Endothelial cell of hepatic sinusoid (primary cell): ENCODE measurements at regions not wholly inside any gene's neighbourhood (a gene's known extent, or its start where the extent isn't known, plus 50 kb on each side); places are given as distances from the start of the nearest gene placed in this dataset.
"Not testable (repeated sequence)": the region's sequence is repeated elsewhere in the genome, so short reads cannot be mapped to it uniquely, and the experiment has no call there.

Experiments
- in situ Hi-C: cut with HindIII; loops from 2 replicates; pipeline ENCODE4 v1.10.0; 2017; ENCODE audit warnings: low sequenced_read_pairs

DNA sequence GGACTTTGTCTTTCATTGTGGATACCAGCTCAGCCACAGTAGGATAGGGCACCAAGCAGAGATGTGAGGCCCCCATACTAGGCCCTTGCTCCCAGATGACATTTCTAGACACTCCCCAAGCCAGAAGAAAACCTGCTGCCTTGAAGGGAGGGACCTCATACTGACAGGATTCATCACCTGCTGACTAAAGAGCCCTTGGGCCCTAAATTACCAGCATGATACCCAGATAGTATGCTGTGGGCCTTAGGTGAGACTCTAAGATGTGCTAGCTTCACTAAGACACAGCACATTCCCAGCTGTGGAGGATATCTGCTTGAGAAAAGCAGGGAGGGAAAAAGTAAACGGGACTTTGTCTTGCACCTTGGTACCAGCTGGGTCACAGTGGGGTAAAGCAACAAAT lies 324.0 kb downstream of the TBL1XR1 start:
- in situ Hi-C loops, result no loop called here

- in situ Hi-C loops, result no loop called here
Observed at GRCh38 chr3:176872771-176873209, 324.5 kb downstream of the TBL1XR1 start.

- in situ Hi-C loops, result no loop called here
Observed at GRCh38 chr3:176870451-176870850, 326.8 kb downstream of the TBL1XR1 start.

GRCh38 chr3:176867681-176868663 lies 329.3 kb downstream of the TBL1XR1 start:
- in situ Hi-C loops, result no loop called here

- in situ Hi-C loops, result no loop called here
Observed at GRCh38 chr3:176861137-176861536, 336.1 kb downstream of the TBL1XR1 start.

- in situ Hi-C loops, result no loop called here
Observed at GRCh38 chr3:176856721-176857120, 340.6 kb downstream of the TBL1XR1 start.

DNA sequence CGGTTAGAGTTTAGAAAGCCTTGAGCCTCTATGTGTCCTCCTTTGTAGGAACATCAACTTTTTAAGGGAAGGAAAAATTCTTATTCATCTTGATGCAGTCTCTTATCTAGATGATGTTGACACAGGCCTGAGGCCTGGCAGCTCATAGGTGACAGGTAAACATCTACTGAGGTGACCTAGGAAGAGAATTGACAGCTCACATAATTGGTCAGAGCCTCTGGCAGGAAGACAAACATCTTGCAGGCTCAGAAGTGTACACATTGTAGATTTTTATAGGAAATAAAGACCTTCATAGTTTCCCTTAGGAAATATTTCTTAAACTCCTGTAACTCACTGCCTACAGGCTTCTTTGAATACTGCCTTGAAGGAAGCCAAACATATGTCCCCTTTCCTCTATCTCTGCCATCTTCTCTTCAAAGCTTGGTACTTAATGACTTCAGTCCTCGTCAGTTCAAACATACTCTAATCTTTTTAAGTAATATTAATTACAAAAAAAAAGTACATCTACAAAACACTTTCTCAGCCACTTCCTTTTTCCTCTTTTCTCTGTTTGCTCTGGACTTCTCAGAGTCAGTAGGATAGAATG lies 341.3 kb downstream of the TBL1XR1 start:
- in situ Hi-C loops, result no loop called here

- in situ Hi-C loops, result no loop called here
Observed at GRCh38 chr3:176855213-176855612, 342.1 kb downstream of the TBL1XR1 start.

- in situ Hi-C loops, result no loop called here
Observed at GRCh38 chr3:176850498-176850897, 346.8 kb downstream of the TBL1XR1 start.

- in situ Hi-C loops, result no loop called here
Observed at GRCh38 chr3:176848431-176849214, 348.7 kb downstream of the TBL1XR1 start.

DNA sequence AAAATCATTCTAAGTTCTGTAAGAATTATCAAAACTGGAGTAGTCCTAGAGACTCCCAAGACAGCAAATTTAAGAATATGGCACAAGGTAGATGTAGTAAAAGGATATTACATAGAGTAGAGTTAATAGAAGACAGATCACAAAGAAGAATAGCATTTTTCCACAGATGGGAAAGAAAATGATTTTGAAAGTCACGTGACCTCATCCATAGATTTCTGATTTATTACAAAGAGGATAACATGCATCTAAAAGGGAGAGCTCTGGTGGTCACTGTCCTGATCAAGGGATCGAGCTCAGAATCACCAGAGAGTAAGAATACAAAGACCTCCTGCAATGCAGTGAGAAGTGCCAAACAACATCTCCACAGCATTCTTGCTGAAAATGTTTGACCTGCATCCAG lies 354.4 kb downstream of the TBL1XR1 start:
- in situ Hi-C loops, result no loop called here

GRCh38 chr3:176840641-176841286 lies 356.5 kb downstream of the TBL1XR1 start:
- in situ Hi-C loops, result no loop called here

- in situ Hi-C loops, result no loop called here
Observed at GRCh38 chr3:176839901-176840300, 357.4 kb downstream of the TBL1XR1 start.

DNA sequence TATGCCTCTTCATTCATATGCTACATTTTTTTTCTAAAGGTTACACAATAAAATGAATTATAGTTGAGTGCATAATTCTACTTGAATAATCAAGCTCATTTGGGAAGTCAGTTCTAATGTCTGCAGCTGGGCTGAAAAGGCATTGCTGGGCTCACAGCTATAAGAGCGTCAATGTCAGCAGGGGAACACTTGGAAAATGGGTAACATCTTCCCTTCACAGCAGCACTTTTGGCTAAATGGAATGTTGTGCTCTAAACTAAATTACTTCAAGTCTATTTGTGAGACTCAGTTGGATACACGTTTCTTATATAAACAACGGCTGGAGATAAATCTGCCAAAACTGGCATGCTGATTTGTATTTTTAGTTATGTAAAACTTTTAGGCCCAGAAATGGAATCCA lies 357.8 kb downstream of the TBL1XR1 start:
- in situ Hi-C loops, result no loop called here

DNA sequence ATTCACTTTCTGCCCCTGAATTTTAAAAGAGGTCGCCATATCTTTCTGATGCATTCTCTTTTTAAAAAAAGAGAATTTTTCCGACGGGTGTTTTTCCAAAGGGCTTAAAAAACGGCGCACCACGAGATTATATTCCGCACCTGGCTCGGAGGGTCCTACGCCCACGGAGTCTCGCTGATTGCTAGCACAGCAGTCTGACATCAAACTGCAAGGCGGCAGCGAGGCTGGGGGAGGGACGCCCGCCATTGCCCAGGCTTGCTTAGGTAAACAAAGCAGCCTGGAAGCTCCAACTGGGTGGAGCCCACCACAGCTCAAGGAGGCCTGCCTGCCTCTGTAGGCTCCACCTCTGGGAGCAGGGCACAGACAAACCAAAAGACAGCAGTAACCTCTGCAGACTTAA lies 370.0 kb downstream of the TBL1XR1 start:
- in situ Hi-C loops, result not testable (repeated sequence)

DNA sequence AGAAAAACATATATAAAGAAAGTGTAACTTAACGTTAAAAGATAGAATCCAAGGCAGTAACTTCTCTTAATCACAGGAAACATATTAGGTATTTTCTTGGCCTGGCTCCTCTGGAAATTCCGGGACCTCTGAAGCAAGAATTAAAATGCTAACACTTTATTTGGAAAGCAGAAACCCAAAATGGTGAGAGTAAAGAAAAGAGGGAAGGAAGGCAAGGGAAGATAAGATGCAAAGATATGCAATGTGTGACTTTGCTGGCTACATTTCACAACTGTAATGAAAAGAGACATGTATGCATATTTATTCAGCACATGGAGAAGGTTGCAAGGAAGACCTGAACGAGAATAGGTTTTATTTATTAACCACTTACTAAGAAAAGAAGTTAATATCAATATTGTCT lies 372.5 kb downstream of the TBL1XR1 start:
- in situ Hi-C loops, result loop anchor here (5.0 kb wide), 1 partner anchor 48 kb away; no protein-coding TSS in a partner anchor

- in situ Hi-C loops, result loop anchor here (5.0 kb wide), 1 partner anchor 43 kb away; no protein-coding TSS in a partner anchor
Observed at GRCh38 chr3:176820764-176821163, 376.5 kb downstream of the TBL1XR1 start.

- in situ Hi-C loops, result no loop called here
Observed at GRCh38 chr3:176816937-176817336, 380.3 kb downstream of the TBL1XR1 start.

- in situ Hi-C loops, result no loop called here
Observed at GRCh38 chr3:176814285-176814684, 383.0 kb downstream of the TBL1XR1 start.

DNA sequence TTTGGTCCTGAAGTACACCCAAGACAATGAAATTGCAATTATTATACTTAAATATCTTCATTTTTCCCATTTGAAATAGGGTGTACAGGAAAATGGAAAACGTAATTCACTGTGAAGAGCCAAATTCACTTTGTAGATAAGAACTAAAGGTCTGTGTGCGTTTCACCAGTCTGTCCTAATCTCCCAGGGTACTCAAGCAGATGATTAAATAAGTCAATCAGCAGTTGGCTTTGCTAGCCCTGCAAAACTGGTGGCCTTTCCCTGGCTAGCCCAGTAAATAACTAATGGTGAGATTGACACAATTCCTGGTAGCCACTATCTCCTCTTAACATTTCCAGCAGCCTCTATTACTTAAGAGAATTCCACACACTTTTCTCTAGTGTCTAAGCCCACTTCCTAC lies 389.3 kb downstream of the TBL1XR1 start:
- in situ Hi-C loops, result no loop called here

GRCh38 chr3:176799675-176800074 lies 397.6 kb downstream of the TBL1XR1 start:
- in situ Hi-C loops, result no loop called here
